ENCODE measurements at regions not wholly inside any gene's neighbourhood (a gene's known extent, or its start where the extent isn't known, plus 50 kb on each side); places are given as distances from the start of the nearest gene placed in this dataset.

DNA sequence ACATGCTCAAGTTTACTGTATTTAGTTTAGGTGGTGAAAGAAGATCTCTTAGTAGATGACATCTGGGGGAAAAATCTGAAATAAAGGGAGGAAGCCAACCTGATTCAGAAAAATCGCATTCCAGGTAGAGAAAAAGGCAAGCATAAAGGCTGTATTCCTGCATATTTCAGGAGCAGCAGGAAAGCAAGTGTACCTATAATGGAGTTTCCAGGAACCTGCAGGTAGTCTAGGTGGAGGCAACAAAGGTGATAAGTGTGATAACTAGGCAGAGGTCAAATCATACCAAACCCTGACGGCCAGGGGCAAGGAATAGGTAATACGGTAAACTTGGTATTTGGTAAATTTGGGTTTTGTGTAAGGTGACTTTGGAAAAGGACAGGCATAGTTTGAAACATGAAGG, 132.8 kb upstream of the GOT2 start:
- H3K36me3 ChIP-seq = no peaks in the 10 kb centered on the region
- no peaks in the 10 kb centered on the region for H3K9me3 ChIP-seq
- H3K27me3 ChIP-seq = no peaks in the 10 kb centered on the region
- TF ChIP-seq POLR2A (IDR thresholded peaks at IDR 0.05) = no peak
- TF ChIP-seq, protein P1, sequence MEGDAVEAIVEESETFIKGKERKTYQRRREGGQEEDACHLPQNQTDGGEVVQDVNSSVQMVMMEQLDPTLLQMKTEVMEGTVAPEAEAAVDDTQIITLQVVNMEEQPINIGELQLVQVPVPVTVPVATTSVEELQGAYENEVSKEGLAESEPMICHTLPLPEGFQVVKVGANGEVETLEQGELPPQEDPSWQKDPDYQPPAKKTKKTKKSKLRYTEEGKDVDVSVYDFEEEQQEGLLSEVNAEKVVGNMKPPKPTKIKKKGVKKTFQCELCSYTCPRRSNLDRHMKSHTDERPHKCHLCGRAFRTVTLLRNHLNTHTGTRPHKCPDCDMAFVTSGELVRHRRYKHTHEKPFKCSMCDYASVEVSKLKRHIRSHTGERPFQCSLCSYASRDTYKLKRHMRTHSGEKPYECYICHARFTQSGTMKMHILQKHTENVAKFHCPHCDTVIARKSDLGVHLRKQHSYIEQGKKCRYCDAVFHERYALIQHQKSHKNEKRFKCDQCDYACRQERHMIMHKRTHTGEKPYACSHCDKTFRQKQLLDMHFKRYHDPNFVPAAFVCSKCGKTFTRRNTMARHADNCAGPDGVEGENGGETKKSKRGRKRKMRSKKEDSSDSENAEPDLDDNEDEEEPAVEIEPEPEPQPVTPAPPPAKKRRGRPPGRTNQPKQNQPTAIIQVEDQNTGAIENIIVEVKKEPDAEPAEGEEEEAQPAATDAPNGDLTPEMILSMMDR (IDR thresholded peaks at IDR 0.05 in 4 of 5, conservative IDR thresholded peaks at IDR 0.05 in 1 of 5) = no peak
- in situ Hi-C loops (cut with MboI; ENCODE audit: low sequenced_read_pairs in 4 of 4) = no loop called here
- H3K27ac ChIP-seq = no peak overlapping the region
- DNase-seq = no peak
- no peaks in the 10 kb centered on the region for H3K4me1 ChIP-seq
- ATAC-seq = no peak
- intact Hi-C loops (cut with DNase I; ENCODE audit: low total_unique reads) = no loop called here
- no peak overlapping the region for H3K4me3 ChIP-seq

DNA sequence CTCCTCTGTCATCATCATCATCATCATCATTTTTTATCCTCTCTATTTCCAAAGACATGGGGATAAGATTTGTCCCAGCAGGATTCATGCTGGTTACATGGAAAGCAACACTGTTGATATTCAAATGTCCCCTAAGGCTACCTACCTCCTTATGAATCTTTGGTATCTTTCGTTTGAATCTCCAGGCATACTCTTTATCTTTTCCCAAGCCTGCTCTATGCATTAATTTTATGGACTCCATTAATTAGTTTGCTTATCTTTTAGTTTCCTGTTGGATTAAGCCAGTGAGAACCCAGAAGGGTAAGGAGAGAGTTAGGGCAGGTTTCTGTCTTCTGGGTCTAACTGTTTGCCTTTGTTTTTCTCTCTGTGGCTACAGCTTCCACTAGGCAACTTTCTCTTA, 129.6 kb upstream of the GOT2 start:
- H3K9me3 ChIP-seq = no peaks in the 10 kb centered on the region
- no peaks in the 10 kb centered on the region for H3K36me3 ChIP-seq
- intact Hi-C loops (cut with DNase I; ENCODE audit: low total_unique reads) = no loop called here
- in situ Hi-C loops (cut with MboI; ENCODE audit: low sequenced_read_pairs in 4 of 4) = no loop called here
- H3K4me3 ChIP-seq = no peak overlapping the region
- H3K27ac ChIP-seq = no peak overlapping the region
- ATAC-seq = no peak
- TF ChIP-seq, protein P1 (IDR thresholded peaks at IDR 0.05 in 4 of 5, conservative IDR thresholded peaks at IDR 0.05 in 1 of 5) = no peak
- no peak for TF ChIP-seq POLR2A (IDR thresholded peaks at IDR 0.05)
- H3K4me1 ChIP-seq = no peaks in the 10 kb centered on the region
- H3K27me3 ChIP-seq = no peaks in the 10 kb centered on the region
- DNase-seq = no peak

DNA sequence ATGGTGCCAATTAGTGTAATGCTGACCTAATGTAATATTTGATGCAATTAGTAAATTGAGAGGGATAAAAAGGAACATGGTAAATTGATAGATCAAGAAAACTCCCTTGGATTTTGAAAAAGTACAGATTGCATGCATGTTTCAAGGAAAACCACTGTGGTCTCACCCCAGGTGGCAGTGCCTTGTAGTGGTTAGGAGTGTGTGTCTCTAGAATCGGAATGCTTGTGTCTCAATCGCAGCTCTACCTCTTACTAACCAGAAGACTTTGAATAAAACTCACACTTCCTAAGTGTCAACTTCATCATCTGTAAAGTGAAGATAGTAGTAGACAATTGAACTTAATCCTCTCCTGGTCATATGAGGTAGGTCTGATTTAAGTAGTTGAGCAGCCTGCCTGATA, 128.9 kb upstream of the GOT2 start:
- TF ChIP-seq POLR2A (IDR thresholded peaks at IDR 0.05) = no peak
- TF ChIP-seq, protein P1 (IDR thresholded peaks at IDR 0.05 in 4 of 5, conservative IDR thresholded peaks at IDR 0.05 in 1 of 5) = no peak
- no peaks in the 10 kb centered on the region for H3K9me3 ChIP-seq
- no peaks in the 10 kb centered on the region for H3K4me1 ChIP-seq
- no peaks in the 10 kb centered on the region for H3K36me3 ChIP-seq
- no peak overlapping the region for H3K27ac ChIP-seq
- H3K4me3 ChIP-seq = no peak overlapping the region
- no peak for DNase-seq
- no peak for ATAC-seq
- in situ Hi-C loops (cut with MboI; ENCODE audit: low sequenced_read_pairs in 4 of 4) (no loop called here), intact Hi-C loops (cut with DNase I; ENCODE audit: low total_unique reads) (no loop called here)
- no peaks in the 10 kb centered on the region for H3K27me3 ChIP-seq

DNA sequence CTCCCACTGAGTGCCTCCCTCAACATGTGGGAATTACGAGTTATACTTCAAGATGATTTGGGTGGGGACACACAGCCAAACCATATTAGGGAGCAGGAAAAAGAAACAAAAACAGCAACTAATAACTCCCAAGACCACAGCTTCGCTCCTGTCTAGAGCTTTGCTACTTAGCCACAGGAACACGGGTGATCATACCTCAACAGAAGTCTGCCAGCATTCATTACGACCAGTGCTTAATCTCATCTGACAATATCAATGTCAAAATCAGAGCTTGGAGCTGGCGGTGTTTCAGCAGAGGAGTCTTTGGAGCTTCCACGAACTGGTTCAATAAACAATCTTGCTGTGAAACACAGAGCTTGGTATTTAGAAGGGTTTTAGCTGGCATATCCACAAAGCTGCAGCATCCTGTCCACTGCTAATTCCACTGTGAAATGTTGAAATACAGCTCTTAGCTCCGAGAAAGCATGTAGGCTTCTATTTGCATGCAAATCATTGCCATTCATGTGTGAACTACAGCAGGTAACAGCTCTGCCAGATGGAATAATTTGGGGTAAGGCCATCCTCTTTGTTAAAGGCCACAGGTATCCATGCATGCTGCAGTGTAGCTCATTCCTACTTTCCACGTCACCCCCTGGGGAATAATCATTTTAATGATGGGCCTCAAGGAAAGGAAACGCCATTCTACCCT, 128.4 kb upstream of the GOT2 start:
- no peak overlapping the region for H3K4me3 ChIP-seq
- no peak overlapping the region for H3K27ac ChIP-seq
- no peaks in the 10 kb centered on the region for H3K4me1 ChIP-seq
- no peak for DNase-seq
- H3K9me3 ChIP-seq = no peaks in the 10 kb centered on the region
- H3K27me3 ChIP-seq = no peaks in the 10 kb centered on the region
- in situ Hi-C loops (cut with MboI; ENCODE audit: low sequenced_read_pairs in 4 of 4) (no loop called here), intact Hi-C loops (cut with DNase I; ENCODE audit: low total_unique reads) (no loop called here)
- ATAC-seq = no peak
- TF ChIP-seq, protein P1 (IDR thresholded peaks at IDR 0.05 in 4 of 5, conservative IDR thresholded peaks at IDR 0.05 in 1 of 5) = no peak
- no peak for TF ChIP-seq POLR2A (IDR thresholded peaks at IDR 0.05)
- H3K36me3 ChIP-seq = no peaks in the 10 kb centered on the region
